GM21619 (cell line): ENCODE measurements at regions not wholly inside any gene's neighbourhood (a gene's known extent, or its start where the extent isn't known, plus 50 kb on each side); places are given as distances from the start of the nearest gene placed in this dataset.

Experiments
- ATAC-seq: cut with Tn5 transposase; IDR thresholded peaks from one replicate; pipeline ENCODE4 v1.9.1; 2021; ENCODE audit not compliant: unreplicated experiment

GRCh38 chr5:143761663-143762062 is 50.3 kb upstream of the HMHB1 start:
- ATAC-seq: no peak

GRCh38 chr5:143760755-143761154 is 51.2 kb upstream of the HMHB1 start:
- ATAC-seq: no peak

- peak; percentile 50 for ATAC-seq
Observed at GRCh38 chr5:143760131-143760505, 51.8 kb upstream of the HMHB1 start.

- no peak for ATAC-seq
Observed at GRCh38 chr5:143759396-143760130, 52.4 kb upstream of the HMHB1 start.

GRCh38 chr5:143758750-143759149 is 53.2 kb upstream of the HMHB1 start:
- ATAC-seq: peak; percentile 55

GRCh38 chr5:143758015-143758414 is 53.9 kb upstream of the HMHB1 start:
- ATAC-seq: no peak

- ATAC-seq: peak; percentile 31
Observed at GRCh38 chr5:143757116-143757515, 54.8 kb upstream of the HMHB1 start.

GRCh38 chr5:143755966-143756365 is 56.0 kb upstream of the HMHB1 start:
- ATAC-seq: no peak

GRCh38 chr5:143752165-143752850 is 59.7 kb upstream of the HMHB1 start:
- ATAC-seq: no peak

- ATAC-seq: no peak
Observed at GRCh38 chr5:143751342-143751741, 60.6 kb upstream of the HMHB1 start.

GRCh38 chr5:143749581-143750205 is 62.3 kb upstream of the HMHB1 start:
- no peak for ATAC-seq

GRCh38 chr5:143748516-143748915 is 63.4 kb upstream of the HMHB1 start:
- no peak for ATAC-seq

- no peak for ATAC-seq
Observed at GRCh38 chr5:143742951-143743350, 69.0 kb upstream of the HMHB1 start.

GRCh38 chr5:143741421-143741820 is 70.5 kb upstream of the HMHB1 start:
- no peak for ATAC-seq

GRCh38 chr5:143740956-143741355 is 71.0 kb upstream of the HMHB1 start:
- ATAC-seq: no peak

- ATAC-seq: no peak
Observed at GRCh38 chr5:143739746-143740145, 72.2 kb upstream of the HMHB1 start.

- ATAC-seq: no peak
Observed at GRCh38 chr5:143738417-143739401, 73.3 kb upstream of the HMHB1 start.

GRCh38 chr5:143737062-143737461 is 74.9 kb upstream of the HMHB1 start:
- no peak for ATAC-seq

- no peak for ATAC-seq
Observed at GRCh38 chr5:143734456-143734780, 77.5 kb upstream of the HMHB1 start.

- no peak for ATAC-seq
Observed at GRCh38 chr5:143733665-143734455, 78.1 kb upstream of the HMHB1 start.
